ENCODE measurements at regions not wholly inside any gene's neighbourhood (a gene's known extent, or its start where the extent isn't known, plus 50 kb on each side); places are given as distances from the start of the nearest gene placed in this dataset.

DNA sequence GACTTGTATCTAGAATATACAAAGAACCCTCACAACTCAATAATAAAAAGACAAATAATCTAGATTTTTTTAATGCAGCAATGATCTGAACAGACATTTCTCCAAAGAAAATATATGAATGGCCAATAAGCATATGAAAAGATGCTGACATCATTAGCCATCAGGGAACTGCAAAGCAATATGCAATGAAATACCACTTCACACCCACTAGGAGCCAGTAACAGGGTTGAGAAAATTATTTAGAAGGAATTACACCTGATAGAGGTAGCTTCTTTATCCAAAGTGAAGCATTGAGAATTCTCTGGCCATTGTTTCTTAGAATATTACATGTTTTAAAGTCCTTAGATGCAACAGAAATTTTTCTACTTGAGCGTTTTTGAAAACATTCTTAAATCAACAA lies 316.9 kb downstream of the KCNN2 start:
- H3K27ac ChIP-seq (ENCODE audit: extremely low read depth, low read depth, low read length), result no peak overlapping the region
- DNase-seq (ENCODE audit: extremely low read depth in 1 of 4, low spot score in 3 of 4) (no peak), ATAC-seq (no peak), FAIRE-seq (no peak)
- no TSS peak for BruUV-seq (replicated peaks)
- H3K79me2 ChIP-seq (ENCODE audit: control insufficient read depth, insufficient read depth, low read length), result no peaks in the 10 kb centered on the region
- WGBS (ENCODE audit: insufficient coverage, low coverage, missing lambda C conversion rate), result 0% methylated on average over 1 of the region's 1 CpG
- no peak overlapping the region for H3K9ac ChIP-seq (ENCODE audit: insufficient read depth in 1 of 2, low read depth in 2 of 2, low read length in 2 of 2)
- no peaks in the 10 kb centered on the region for H3K4me1 ChIP-seq (replicated peaks in 1 of 2; ENCODE audit: control insufficient read depth in 2 of 2, insufficient read depth in 2 of 2, low read length in 2 of 2)
- TF ChIP-seq CTCFL (IDR thresholded peaks at IDR 0.05; ENCODE audit: borderline replicate concordance, insufficient read depth, low read depth, low read length, poor library complexity, severe bottlenecking) (no peak), ZNF3 (CRISPR knock-in tag; IDR thresholded peaks at IDR 0.05) (no peak), PCBP2 (IDR thresholded peaks at IDR 0.05; ENCODE audit: low read depth, low read length, poor library complexity, severe bottlenecking) (no peak)
- TF ChIP-seq, protein P1, sequence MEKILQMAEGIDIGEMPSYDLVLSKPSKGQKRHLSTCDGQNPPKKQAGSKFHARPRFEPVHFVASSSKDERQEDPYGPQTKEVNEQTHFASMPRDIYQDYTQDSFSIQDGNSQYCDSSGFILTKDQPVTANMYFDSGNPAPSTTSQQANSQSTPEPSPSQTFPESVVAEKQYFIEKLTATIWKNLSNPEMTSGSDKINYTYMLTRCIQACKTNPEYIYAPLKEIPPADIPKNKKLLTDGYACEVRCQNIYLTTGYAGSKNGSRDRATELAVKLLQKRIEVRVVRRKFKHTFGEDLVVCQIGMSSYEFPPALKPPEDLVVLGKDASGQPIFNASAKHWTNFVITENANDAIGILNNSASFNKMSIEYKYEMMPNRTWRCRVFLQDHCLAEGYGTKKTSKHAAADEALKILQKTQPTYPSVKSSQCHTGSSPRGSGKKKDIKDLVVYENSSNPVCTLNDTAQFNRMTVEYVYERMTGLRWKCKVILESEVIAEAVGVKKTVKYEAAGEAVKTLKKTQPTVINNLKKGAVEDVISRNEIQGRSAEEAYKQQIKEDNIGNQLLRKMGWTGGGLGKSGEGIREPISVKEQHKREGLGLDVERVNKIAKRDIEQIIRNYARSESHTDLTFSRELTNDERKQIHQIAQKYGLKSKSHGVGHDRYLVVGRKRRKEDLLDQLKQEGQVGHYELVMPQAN (IDR thresholded peaks at IDR 0.05; ENCODE audit: borderline replicate concordance), result no peak
- TF ChIP-seq, protein P2, sequence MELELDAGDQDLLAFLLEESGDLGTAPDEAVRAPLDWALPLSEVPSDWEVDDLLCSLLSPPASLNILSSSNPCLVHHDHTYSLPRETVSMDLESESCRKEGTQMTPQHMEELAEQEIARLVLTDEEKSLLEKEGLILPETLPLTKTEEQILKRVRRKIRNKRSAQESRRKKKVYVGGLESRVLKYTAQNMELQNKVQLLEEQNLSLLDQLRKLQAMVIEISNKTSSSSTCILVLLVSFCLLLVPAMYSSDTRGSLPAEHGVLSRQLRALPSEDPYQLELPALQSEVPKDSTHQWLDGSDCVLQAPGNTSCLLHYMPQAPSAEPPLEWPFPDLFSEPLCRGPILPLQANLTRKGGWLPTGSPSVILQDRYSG (tag; conservative IDR thresholded peaks at IDR 0.05; ENCODE audit: low read depth), result no peak
- no peaks in the 10 kb centered on the region for H3K27me3 ChIP-seq (ENCODE audit: control insufficient read depth in 2 of 2, insufficient read depth in 2 of 2, low read length in 2 of 2)
- no peak overlapping the region for H3K4me3 ChIP-seq
- ChIA-PET POLR2A (no interaction called here), CTCF (ENCODE audit: low intra/inter-chr PET ratio) (no interaction called here)
- H2AFZ ChIP-seq (ENCODE audit: low read depth, low read length), result no peak overlapping the region
- intact Hi-C loops (cut with micrococcal nuclease), result no loop called here
- in situ Hi-C loops (cut with MboI), result no loop called here
- no peaks in the 10 kb centered on the region for H3K9me3 ChIP-seq (replicated peaks; ENCODE audit: control insufficient read depth, insufficient read depth, low read depth, low read length)
- no peaks in the 10 kb centered on the region for H3K36me3 ChIP-seq (ENCODE audit: control insufficient read depth, insufficient read depth, low read length)
- no peaks in the 10 kb centered on the region for H3K9me1 ChIP-seq (ENCODE audit: control insufficient read depth, insufficient read depth, low read length)
- H4K20me1 ChIP-seq (replicated peaks; ENCODE audit: control insufficient read depth, insufficient read depth, low read length), result no peaks in the 10 kb centered on the region
- H3K4me2 ChIP-seq (ENCODE audit: insufficient read depth, low read length), result no peak overlapping the region

Measured in K562 (cell line).